GM11168 (cell line): ENCODE measurements at regions not wholly inside any gene's neighbourhood (a gene's known extent, or its start where the extent isn't known, plus 50 kb on each side); places are given as distances from the start of the nearest gene placed in this dataset.
"Not testable (repeated sequence)": the region's sequence is repeated elsewhere in the genome, so short reads cannot be mapped to it uniquely, and the experiment has no call there.

Source experiments
- in situ Hi-C: fragments of 300-500 bp; cut with MboI; formaldehyde crosslinking; loops from one replicate; pipeline ENCODE4 v1.12.0; 2022; ENCODE audit warnings: low sequenced_read_pairs; ENCODE audit not compliant: unreplicated experiment

DNA sequence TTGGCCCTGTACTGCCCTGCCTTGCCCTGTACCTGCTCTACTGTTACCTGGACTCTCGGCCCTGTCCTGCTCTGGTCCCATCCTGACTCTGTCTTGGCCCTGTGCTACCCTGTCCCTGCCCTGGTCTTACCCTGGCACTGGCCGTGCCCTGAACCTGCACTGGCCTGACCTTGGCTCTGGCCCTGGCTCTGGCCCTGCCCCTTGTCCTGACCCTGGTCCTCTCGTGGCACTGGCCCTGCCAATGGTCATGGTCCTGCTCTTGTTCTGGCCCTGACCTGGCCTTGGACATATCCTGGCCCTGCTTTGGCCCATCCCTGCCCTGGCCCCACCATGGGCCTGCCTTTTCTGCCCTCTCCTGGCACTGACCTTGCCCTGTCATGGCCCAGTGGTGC is 251.3 kb downstream of the TP53TG3F start:
- in situ Hi-C loops = not testable (repeated sequence)

DNA sequence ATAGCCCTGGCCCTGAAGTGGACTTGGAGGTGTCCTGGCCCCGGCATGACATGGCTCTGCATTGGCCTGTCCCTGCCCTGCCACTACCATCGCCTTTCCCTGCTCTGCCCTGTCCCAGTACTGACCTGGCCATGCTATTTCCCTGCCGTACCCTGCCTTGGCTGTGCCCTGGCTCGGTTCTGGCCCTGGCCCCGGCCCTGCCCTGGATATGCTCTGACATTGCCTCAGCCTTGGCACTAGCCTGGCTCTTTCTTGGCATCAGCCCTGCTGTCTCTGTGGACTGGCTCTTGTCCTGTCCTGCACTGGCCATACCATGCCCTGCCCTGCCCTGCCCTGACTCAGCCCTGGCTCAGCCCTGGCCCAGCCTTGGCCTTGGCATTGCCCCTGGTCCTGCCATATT is 252.2 kb downstream of the TP53TG3F start:
- in situ Hi-C loops = not testable (repeated sequence)

DNA sequence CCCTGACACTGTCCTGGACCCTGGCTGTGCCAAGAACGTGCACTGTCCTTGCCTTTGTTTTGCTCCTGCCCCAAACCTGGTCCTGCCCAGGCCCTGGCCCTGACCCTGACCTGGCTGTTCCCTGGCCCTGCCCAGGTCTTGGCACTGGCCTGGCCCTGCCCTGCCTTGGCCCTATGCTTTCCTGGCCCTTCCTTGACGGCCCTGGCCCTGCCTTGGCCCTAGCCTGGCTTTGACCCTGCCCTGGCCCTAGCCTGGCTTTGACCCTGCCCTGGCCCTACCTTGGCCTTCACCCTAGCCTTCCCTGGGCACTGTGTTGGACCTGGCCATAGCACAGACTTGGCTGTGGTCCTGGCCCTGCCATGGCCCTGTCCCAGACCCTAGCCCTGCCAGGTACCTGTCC is 252.9 kb downstream of the TP53TG3F start:
- in situ Hi-C loops = not testable (repeated sequence)

DNA sequence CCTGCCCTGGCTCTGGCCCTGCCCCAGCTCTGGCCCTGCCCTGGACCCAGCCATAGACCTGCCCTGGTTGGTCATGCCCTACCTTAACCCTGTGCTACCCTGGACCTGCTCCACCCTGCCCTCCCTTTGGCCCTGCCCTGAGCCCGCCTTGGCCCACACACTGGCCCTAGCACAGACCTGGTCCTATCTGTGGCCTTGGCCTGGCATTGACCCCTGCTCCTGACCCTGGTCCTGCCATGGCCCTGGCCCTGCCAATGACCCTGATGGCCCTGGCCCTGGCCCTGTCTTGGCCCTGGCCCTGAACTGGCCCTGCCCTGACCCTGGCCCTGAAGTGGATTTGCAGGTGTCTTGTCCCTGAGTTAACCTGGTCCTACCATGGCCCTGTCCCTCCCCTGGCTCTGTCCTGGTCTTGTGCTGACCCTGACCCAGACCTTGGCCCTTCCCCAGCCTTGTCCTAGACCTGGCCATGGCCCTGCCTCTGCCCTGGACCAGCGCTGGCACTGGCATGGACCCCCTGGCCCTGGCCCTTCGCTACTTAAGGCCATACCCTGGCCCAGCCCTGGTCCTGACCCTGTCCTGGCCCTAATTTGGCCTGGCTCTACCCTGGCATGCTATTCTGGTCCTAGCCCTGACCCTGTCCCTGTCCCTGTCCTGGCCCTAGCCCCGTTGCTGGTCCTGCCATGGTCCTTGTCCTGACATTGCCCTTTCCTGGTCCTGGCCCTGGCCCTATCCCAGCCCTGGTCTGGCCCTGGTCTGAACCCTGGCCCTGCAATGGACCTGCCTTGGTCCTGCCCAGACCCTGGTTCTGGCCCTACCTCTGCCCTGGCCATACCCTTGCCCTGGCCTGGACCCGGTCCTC is 253.7 kb downstream of the TP53TG3F start:
- in situ Hi-C loops = not testable (repeated sequence)

DNA sequence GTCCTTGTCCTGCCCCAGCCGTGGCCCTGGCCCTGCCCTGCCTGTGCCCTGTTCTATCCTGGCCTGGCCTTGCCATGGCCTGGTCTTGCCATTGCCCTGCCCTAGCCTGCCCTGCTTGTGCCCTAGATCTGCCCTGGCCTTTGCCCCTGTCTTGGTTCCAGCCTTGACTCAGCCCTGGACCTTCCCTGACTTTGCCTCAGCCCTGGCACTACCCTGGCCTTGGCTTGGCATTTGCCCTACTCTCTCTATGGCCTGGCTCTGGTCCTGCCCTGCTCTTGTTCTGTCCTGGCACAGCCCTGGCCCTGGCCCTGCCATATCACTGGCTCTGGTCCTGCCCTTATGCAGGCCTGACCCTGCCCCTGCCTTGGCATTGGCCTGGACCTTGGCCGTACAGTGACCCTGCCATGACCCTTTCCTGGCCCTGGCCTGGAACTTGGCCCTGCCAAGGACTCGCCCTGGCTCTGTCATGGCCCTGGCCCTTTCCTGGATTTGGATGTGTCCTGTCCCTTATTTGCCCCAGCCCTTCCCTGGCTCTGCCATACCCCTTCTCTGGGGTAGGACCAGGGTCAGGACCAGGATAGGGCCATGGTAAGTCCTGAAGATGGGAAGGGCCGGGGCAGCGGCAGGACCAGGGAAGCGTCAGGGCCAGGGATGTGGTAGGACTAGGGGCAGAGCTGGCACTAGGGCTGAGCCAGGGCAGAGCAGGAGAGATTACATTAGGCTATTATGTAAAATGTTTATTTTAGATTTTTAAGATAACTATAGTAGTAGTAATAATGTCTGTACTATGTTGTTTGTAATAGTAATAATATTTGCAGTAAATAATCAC is 254.5 kb downstream of the TP53TG3F start:
- in situ Hi-C loops = not testable (repeated sequence)

DNA sequence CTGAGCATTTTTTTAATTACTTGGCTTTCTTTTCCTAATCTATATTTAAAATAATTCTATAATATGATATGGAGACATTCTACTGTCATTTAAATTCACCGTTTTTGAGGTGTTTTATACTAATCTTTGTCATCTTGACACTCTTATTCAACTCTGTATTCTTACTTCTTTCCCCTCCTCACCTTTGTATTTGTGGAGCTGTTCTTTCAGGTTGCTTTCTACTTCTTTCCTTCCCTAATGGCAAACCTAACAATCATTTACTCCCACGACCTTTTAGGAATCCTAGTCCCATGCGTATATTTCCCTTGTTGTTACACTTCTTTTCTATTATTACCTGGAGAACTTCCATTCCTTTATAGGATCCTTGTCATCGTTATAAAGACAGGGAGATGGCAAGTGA is 271.8 kb downstream of the TP53TG3F start:
- in situ Hi-C loops = not testable (repeated sequence)

DNA sequence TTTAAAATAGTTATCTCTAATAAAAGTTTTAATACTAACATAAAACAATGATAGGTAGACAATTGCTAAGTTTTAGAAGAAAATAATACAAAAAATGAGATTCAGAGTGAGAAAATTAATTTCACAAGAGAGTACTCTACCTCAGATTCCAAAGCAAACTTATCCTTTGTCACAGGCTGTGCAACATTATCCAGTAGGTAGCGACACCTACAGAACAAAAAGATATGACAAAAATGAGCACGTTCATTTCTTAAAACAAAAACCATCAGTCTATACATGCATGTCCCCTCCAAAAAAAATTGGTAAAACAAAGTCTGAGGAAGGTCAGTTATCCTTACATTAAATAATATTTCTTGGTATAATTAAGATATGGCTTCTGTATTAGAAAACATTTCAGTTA is 275.2 kb downstream of the TP53TG3F start:
- in situ Hi-C loops = not testable (repeated sequence)

DNA sequence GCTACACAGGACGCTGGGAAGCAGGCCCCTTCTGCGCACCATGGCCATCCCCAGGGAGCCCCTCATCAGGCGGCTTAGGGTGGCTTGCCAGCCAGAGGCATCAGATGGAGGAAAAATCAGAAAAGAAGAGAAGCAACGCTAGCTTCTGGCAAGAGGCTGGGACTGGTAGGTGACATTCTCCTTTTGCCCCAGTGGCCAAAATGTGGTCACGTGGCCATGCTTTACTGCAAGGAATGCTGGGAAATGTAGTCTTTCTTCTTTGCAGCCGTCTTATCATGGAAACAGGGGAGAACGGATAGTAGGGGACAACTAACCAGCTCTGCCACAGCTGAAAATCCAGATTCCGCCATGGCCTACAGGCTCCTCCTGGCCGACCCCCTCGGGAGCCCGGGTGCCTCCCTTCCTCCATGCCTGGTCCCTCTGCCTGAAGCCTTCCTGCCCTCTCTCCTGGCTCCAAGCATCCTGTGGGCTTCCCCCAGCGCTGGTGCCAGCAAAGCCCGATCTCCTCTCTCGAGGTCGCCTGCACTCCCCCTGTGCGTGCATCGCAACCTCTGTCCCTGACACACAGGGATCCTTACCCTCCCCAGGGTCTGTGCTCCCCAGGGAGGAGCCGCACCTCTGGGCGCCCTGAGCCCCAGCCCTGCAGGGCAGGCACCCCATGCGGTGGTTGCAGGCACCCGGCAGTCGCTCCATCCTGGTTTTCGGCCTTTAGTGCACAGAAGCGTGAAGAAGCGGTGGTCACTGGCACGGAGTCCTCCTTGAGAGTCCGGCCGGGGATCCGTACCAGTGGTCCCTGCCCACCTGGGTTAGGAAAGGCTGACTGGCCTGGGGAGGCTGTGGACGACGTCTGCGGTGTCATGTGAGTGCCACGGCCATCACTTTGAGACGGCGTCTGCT is 307.7 kb downstream of the TP53TG3F start:
- in situ Hi-C loops = not testable (repeated sequence)

DNA sequence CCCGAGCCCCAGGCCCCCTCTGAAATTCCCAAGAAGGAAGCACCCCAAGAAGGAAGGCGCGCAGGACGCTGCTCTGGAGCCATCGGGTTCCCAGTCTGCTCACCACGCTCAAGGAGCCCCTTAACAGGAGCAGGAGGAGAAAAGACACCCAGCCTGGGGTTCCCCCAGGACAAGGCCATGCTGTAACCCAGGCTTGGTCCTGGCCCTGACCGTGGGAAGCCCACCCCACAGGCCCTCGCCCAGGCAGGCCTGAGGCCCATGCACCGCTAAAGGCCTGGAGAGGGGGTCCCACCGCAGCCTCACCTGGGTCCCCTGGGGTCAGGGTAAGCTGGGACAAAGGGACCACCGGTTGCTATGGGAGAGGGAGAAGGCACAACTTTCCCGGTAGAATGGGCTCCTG is 309.3 kb downstream of the TP53TG3F start:
- in situ Hi-C loops = not testable (repeated sequence)

DNA sequence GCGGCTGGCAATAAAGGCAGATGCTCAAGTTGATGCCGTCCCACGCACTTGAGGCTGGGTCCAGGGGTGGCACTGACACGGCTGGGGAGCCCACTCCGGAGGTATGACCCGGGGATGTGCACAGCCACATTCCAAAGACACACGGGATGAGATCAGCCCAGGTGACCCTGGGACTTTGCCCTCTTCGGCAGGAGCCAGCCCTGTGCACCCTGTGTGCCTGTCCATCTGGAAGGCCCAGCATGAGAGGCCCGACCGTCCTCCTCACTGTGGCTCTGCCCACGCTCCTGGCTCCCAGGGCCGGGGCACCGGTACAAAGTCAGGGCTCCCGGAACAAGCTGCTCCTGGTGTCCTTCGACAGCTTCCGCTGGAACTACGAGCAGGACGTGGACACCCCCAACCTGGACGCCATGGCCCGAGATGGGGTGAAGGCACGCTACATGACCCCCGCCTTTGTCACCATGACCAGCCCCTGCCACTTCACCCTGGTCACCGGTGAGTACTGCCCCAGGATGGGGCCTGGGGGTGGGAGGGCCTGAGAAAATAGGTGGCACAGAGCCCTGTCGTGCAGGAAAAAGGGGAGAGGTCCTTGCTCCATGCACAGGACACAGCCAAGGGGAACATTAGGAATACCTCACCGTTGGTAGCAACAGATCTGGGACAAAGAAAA is 309.9 kb downstream of the TP53TG3F start:
- in situ Hi-C loops = not testable (repeated sequence)

DNA sequence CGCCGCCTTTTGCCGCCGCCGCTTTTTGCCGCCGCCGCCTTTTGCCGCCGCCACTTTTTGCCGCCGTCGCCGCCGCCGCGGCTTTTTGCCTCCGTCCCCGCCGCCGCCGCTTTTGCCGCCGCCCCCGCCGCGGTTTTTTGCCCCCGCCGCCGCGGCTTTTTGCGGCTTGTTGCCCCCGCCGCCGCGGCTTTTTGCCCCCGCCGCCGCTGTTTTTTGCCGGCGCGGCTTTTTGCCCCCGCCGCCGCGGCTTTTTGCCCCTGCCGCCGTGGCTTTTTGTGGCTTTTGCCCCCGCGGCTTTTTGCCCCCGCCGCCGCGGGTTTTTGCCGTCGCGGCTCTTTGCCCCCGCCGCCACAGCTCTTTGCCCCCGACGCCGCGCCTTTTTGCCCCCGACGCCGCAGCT is 311.1 kb downstream of the TP53TG3F start:
- in situ Hi-C loops = not testable (repeated sequence)

DNA sequence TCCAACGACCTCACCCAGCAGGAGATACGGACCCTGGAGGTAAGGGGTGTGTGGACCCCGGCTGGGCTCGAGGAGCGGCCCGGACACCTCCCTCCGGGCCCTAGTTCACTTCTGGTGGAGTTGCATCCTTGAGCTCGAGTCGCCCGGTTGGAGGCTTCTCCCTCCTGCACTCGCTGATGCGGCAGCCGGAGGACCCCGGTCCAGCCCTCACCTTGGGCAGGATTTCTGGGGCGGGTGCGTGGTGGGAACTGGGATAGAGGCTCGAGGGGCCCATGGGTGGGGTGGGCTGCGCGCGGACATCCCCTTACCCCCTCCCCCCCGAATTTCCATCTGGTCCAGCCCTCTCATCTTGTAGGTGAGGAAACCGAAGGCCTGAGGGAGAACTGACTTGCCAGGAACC is 311.8 kb downstream of the TP53TG3F start:
- in situ Hi-C loops = not testable (repeated sequence)

DNA sequence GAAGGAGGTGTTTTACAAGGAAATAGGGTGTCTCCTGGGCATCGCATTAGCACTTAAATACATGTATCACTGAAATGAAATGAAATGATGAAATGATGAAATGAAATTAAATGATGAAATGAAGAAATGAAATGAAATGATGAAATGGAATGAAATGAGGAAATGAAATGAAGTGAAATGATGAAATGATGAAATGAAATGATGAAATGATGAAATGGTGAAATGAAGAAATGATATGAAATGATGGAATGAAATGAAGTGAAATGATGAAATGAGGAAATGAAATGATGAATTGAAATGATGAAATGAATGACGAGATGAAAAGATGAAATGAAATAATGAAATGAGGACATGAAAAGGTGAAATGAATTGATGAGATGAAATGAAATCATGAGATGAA is 314.6 kb downstream of the TP53TG3F start:
- in situ Hi-C loops = not testable (repeated sequence)

DNA sequence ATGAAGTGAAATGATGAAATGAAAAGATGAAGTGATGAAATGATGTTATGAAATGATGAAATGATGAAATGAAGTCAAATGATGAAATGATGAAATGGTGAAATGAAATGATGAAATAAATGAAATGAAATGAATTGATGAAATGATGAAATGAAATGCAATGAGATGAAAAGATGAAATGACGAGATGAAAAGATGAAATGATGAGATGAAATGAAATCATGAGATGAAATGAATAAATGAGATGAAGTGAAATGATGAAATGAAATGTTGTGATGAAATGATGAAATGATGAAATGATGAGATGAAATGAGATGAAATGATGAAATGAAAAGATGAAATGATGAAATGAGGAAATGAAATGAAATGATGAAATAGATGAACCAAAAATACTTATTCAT is 315.3 kb downstream of the TP53TG3F start:
- in situ Hi-C loops = not testable (repeated sequence)

DNA sequence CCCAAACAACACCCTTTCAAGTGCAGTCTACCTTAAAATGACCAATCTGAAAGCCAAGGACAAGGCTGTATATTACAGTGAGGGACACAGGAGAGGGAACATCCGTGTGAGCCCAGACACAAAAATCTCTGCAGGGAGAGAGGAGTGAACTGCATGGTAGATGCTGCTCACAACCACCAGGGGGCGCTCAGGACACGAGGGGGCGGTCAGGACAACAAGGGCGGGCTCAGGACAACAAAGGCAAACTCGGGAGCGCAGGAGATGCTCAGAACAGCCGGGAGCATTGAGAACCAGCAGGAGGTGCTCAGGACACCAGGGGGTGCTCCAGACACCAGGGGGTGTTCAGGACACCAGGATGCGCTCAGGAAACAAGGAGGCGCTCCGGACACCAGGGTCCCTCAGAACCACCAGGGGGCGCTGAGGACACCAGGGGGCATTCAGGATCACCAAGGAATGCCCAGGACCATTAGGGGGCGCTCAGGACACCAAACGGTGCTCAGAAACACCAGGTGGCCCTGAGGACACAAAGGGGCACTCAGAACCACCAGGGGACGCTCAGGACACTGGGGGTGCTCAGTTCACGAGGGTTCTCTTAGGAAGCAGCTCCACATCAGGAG is 357.0 kb downstream of the TP53TG3F start:
- in situ Hi-C loops = not testable (repeated sequence)

DNA sequence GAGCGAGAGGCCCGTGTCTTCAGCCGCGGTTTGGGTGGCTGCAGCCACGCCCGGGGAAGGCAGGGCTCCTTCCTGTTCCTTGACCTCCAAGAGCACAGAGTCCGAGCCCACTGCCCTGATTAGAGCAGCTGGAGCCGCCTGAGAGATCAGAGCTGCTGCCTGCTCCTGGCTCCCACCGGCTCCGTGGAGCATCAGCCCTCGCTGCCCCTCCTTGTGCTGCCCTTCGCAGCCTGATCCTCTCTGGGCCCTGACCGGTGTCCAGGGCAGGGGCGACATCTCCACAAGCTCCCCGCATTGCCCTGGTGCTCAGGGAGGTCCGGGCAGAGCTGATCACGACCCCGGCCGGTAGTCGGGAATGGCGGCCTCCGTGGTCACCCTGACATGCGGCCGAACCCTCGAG is 365.3 kb downstream of the TP53TG3F start:
- in situ Hi-C loops = loop anchor here (25.0 kb wide), 1 partner anchor 1762 kb away; no protein-coding TSS in a partner anchor

DNA sequence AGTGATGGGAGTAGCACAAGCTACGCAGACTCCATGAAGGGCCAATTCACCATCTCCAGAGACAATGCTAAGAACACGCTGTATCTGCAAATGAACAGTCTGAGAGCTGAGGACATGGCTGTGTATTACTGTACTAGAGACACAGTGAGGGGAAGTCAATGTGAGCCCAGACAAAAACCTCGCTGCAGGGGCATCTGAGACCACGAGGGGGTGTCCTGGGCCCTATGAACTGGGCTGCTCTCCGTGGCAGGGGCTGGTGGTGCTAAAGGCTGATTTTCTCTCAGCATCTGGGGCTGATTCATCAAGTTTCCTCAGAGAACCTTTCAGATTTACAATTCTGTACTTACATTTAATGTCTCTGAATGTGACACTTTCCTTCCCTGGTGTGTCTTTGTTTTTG is 368.1 kb downstream of the TP53TG3F start:
- in situ Hi-C loops = loop anchor here (25.0 kb wide), 1 partner anchor 1765 kb away; no protein-coding TSS in a partner anchor

DNA sequence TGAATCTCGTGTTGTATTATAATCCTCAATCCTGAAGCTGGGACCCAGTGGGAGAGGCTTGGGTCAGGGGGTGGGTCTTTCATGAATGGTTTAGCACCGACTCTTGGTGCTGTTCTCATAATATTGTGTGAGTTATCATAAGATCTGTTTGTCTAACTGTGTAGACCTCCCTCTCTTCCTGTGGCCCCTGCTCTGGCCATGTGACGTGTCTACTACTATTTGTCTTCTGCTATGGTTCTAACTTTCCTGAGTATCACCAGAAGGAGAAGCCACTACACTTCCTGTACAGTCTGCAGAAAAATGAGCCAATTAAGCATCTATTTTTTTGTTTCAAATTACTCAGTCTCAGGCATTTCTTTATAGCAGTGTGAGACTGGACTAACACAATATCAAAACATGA is 379.7 kb downstream of the TP53TG3F start:
- in situ Hi-C loops = loop anchor here (25.0 kb wide), 1 partner anchor 1777 kb away; no protein-coding TSS in a partner anchor

DNA sequence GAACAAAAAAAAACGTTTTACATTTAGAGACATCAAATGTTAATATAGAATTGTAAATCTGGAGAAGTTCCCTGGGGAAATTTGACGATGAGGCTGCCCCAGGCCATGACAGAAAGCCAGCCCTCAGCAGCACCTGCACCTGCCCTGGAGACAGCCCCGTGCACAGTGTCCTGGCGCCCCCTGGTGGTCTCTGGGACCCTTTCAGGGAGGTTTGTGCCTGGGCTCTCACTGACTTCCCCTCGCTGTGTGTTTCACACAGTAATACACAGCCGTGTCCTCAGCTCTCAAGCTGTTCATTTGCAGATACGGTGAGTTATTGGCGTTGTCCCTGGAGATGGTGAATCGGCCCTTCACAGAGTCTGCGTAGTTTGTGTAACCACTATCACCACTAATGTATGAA is 385.1 kb downstream of the TP53TG3F start:
- in situ Hi-C loops = loop anchor here (25.0 kb wide), 1 partner anchor 1782 kb away; no protein-coding TSS in a partner anchor
